Left ventricle myocardium inferior (tissue), 1 donor: ENCODE measurements at regions not wholly inside any gene's neighbourhood (a gene's known extent, or its start where the extent isn't known, plus 50 kb on each side); places are given as distances from the start of the nearest gene placed in this dataset.

Experiments used
- DNase-seq: peaks from one replicate; pipeline ENCODE4 v3.0.0-alpha.2; 2020
- H3K27ac ChIP-seq: fragments of 200-600 bp; replicated peaks from 2 replicates; pipeline ENCODE4 v1.8.0; 2021
- H3K27me3 ChIP-seq: fragments of 200-600 bp; 2 replicates; pipeline ENCODE4 v1.8.0; 2021; ENCODE audit warnings: low read depth
- H3K36me3 ChIP-seq: fragments of 200-600 bp; 2 replicates; pipeline ENCODE4 v1.8.0; 2021
- H3K4me1 ChIP-seq: fragments of 200-600 bp; 2 replicates; pipeline ENCODE4 v1.8.0; 2021
- H3K4me3 ChIP-seq: fragments of 200-600 bp; 2 replicates; pipeline ENCODE4 v1.8.0; 2021; ENCODE audit warnings: mild to moderate bottlenecking, moderate library complexity
- H3K9me3 ChIP-seq: fragments of 200-600 bp; replicated peaks from 2 replicates; pipeline ENCODE4 v1.8.0; 2021
- CTCF ChIP-seq: fragments of 200-600 bp; IDR thresholded peaks from 2 replicates; pipeline ENCODE4 v1.8.0; 2021; ENCODE audit warnings: antibody characterized with exemption, mild to moderate bottlenecking, borderline replicate concordance
- intact Hi-C: fragments of 100-400 bp; cut with micrococcal nuclease; formaldehyde crosslinking; loops from one replicate; pipeline ENCODE4 v1.11.0; 2022
- donor health status: DM: no; HTN: yes; CAD: no; lungs with severe emphysema.

GRCh38 chr12:115697340-115697739, 580.2 kb downstream of the MED13L start:
- no peak for TF ChIP-seq CTCF
- Histone ChIP-seq H3K36me3 (no peaks in the 10 kb centered on the region), H3K9me3 (no peaks in the 10 kb centered on the region), H3K27ac (no peak overlapping the region), H3K4me1 (no peaks in the 10 kb centered on the region), H3K4me3 (no peak overlapping the region), H3K27me3 (peaks cover 28% of the 10 kb centered on the region)
- intact Hi-C loops: no loop called here
- no peak for DNase-seq

GRCh38 chr12:115694564-115694963, 582.9 kb downstream of the MED13L start:
- no peaks in the 10 kb centered on the region for H3K9me3 ChIP-seq
- no peak for TF ChIP-seq CTCF
- H3K27ac ChIP-seq: no peak overlapping the region
- intact Hi-C loops: no loop called here
- H3K27me3 ChIP-seq: peaks cover 18% of the 10 kb centered on the region
- H3K4me1 ChIP-seq: no peaks in the 10 kb centered on the region
- no peak overlapping the region for H3K4me3 ChIP-seq
- DNase-seq: no peak
- no peaks in the 10 kb centered on the region for H3K36me3 ChIP-seq

GRCh38 chr12:115693970-115694369, 583.5 kb downstream of the MED13L start:
- H3K4me3 ChIP-seq: no peak overlapping the region
- H3K4me1 ChIP-seq: no peaks in the 10 kb centered on the region
- no peak for DNase-seq
- no peak for TF ChIP-seq CTCF
- peaks cover 18% of the 10 kb centered on the region for H3K27me3 ChIP-seq
- no peak overlapping the region for H3K27ac ChIP-seq
- no peaks in the 10 kb centered on the region for H3K9me3 ChIP-seq
- intact Hi-C loops: no loop called here
- no peaks in the 10 kb centered on the region for H3K36me3 ChIP-seq

GRCh38 chr12:115691123-115691522, 586.4 kb downstream of the MED13L start:
- DNase-seq: no peak
- Histone ChIP-seq H3K36me3 (no peaks in the 10 kb centered on the region), H3K4me3 (no peak overlapping the region), H3K27ac (no peak overlapping the region), H3K9me3 (no peaks in the 10 kb centered on the region), H3K4me1 (no peaks in the 10 kb centered on the region), H3K27me3 (peaks cover 7% of the 10 kb centered on the region)
- no peak for TF ChIP-seq CTCF
- intact Hi-C loops: no loop called here

GRCh38 chr12:115687094-115687493, 590.4 kb downstream of the MED13L start:
- Histone ChIP-seq H3K9me3 (no peaks in the 10 kb centered on the region), H3K27me3 (no peaks in the 10 kb centered on the region), H3K4me3 (no peak overlapping the region), H3K27ac (no peak overlapping the region), H3K36me3 (no peaks in the 10 kb centered on the region), H3K4me1 (no peaks in the 10 kb centered on the region)
- intact Hi-C loops: no loop called here
- TF ChIP-seq CTCF: no peak
- no peak for DNase-seq
